CD4-positive, alpha-beta memory T cell (primary cell): ENCODE measurements at regions not wholly inside any gene's neighbourhood (a gene's known extent, or its start where the extent isn't known, plus 50 kb on each side); places are given as distances from the start of the nearest gene placed in this dataset.

Source experiments
- CTCF ChIA-PET: fragments of 350-600 bp; sonication (Branson Sonifier 250); formaldehyde crosslinking; loops from one replicate; lab custom pipeline; 2021; ENCODE audit warnings: inconsistent platforms; ENCODE audit not compliant: partially characterized antibody; lab: Charles Lee
- POLR2A ChIA-PET: fragments of 350-600 bp; sonication (Branson Sonifier 250); formaldehyde crosslinking; loops from one replicate; lab custom pipeline; 2021; ENCODE audit not compliant: partially characterized antibody; lab: Charles Lee
- DNase-seq, 5 donors: peaks; one replicate each; pipeline versions ENCODE4 v3.0.0 to v3.0.0-alpha.2; 2020 to 2022; ENCODE audit warnings: mixed read lengths in 1 of 5
- H3K27ac ChIP-seq: one replicate; pipeline ENCODE4 v1.7.0; 2013; ENCODE audit warnings: low read depth, low read length
- H3K27me3 ChIP-seq: 2 replicates; pipeline ENCODE4 v1.7.0; 2013; ENCODE audit warnings: mild to moderate bottlenecking, low read length, moderate library complexity; ENCODE audit not compliant: insufficient read depth
- H3K36me3 ChIP-seq: 2 replicates; pipeline ENCODE4 v1.7.0; 2013; ENCODE audit warnings: mild to moderate bottlenecking, low read length, moderate library complexity; ENCODE audit not compliant: insufficient read depth
- H3K4me1 ChIP-seq: 2 replicates; pipeline ENCODE4 v1.7.0; 2013; ENCODE audit warnings: mild to moderate bottlenecking, low read length, moderate library complexity; ENCODE audit not compliant: insufficient read depth
- H3K4me3 ChIP-seq, 2 donors: one replicate each; pipeline ENCODE4 v1.7.0; 2013; ENCODE audit warnings: low read length in 2 of 2, mild to moderate bottlenecking in 1 of 2
- H3K9me3 ChIP-seq, 2 donors: one replicate each; pipeline ENCODE4 v1.7.0; 2013; ENCODE audit warnings: low read length in 2 of 2, control low read depth in 1 of 2; ENCODE audit not compliant: control insufficient read depth in 1 of 2
- H3K27ac Mint-ChIP-seq, 7 donors: one replicate each; pipeline ENCODE4 v1.8.0; 2020 to 2021; ENCODE audit warnings: mixed read lengths in 7 of 7, mild to moderate bottlenecking in 6 of 7, inconsistent platforms in 3 of 7, moderate library complexity in 3 of 7
- H3K27me3 Mint-ChIP-seq, 2 donors: one replicate each; pipeline ENCODE4 v1.8.0; 2020 to 2021; ENCODE audit warnings: mixed read lengths in 2 of 2
- H3K36me3 Mint-ChIP-seq, 2 donors: one replicate each; pipeline ENCODE4 v1.8.0; 2020 to 2021; ENCODE audit warnings: mixed read lengths in 2 of 2, inconsistent platforms in 1 of 2, mild to moderate bottlenecking in 1 of 2
- H3K4me1 Mint-ChIP-seq, 4 donors: one replicate each; pipeline ENCODE4 v1.8.0; 2020 to 2021; ENCODE audit warnings: mixed read lengths in 4 of 4, mild to moderate bottlenecking in 1 of 4
- H3K4me3 Mint-ChIP-seq, 8 donors: one replicate each; pipeline ENCODE4 v1.8.0; 2020 to 2021; ENCODE audit warnings: mixed read lengths in 8 of 8, mild to moderate bottlenecking in 7 of 8, moderate library complexity in 6 of 8, inconsistent platforms in 3 of 8
- H3K9me3 Mint-ChIP-seq, 8 donors: one replicate each; pipeline ENCODE4 v1.8.0; 2020 to 2021; ENCODE audit warnings: mixed read lengths in 8 of 8, mild to moderate bottlenecking in 5 of 8, inconsistent platforms in 3 of 8, moderate library complexity in 1 of 8
- intact Hi-C: fragments of 100-400 bp; cut with micrococcal nuclease; formaldehyde crosslinking; loops from one replicate; pipeline ENCODE4 v1.15.1; 2023

DNA sequence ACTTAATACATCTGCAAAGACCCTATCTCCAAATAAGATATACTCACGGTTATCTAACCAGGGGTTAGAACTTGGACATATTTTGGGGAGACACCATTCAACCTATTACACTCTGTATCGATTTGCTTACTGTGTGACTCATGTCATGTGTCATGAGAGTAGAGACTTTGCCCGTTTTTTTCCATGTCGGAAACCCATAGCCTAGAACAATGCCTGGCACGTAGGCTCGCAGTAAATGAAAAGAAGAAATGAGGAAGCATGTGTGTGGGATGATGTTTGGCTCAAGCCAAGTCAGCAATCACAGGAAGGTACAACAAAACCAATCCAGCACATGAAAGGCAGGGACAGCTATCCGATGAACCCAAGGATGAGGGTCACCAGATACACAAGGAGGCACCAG is 94.6 kb upstream of the DNAH5 start:
- Mint-ChIP-seq H3K27me3 (no peaks in the 10 kb centered on the region), H3K9me3 (peaks cover 0 to 7% (median 2%) of the 10 kb centered on the region in 8 donors), H3K4me1 (peaks cover 0 to 4% (median 0%) of the 10 kb centered on the region in 4 donors), H3K4me3 (no peak overlapping the region), H3K27ac (no peak overlapping the region), H3K36me3 (no peaks in the 10 kb centered on the region)
- no peaks in the 10 kb centered on the region for H3K4me1 ChIP-seq
- POLR2A ChIA-PET, result no interaction called here
- H3K4me3 ChIP-seq, result no peak overlapping the region
- intact Hi-C loops, result no loop called here
- no peaks in the 10 kb centered on the region for H3K36me3 ChIP-seq
- H3K27me3 ChIP-seq, result no peaks in the 10 kb centered on the region
- no peak overlapping the region for H3K27ac ChIP-seq
- CTCF ChIA-PET, result no interaction called here
- no peak for DNase-seq
- no peaks in the 10 kb centered on the region for H3K9me3 ChIP-seq

DNA sequence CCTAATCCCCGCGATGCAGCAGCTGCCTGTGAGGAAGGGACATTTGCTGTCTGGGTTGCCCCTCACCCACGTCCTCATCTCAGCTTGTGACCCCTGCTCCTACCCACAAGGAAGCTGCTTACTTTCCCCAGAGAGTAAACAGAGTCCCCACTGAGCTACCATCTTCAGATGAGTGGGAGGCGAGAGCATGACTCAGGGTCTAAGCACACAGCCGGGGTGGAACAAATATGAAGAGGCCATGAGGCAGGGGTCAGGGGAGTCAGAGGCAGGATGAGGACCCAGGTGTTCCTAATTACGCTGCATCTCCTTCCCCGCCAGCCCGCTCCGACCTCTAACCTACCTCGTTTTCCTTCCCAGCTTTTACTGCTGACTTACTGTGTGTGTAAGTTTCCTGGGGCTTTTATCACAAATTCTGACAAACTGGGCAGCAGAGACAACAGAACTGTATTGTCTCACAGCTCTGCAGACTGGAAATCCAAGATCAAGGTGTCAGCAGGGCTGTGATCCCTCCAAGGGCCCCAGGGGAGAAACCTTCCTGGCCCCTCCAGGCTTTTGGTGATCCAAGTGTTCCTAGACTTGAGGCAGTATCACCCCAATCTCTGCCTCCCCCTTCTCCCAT is 94.0 kb upstream of the DNAH5 start:
- POLR2A ChIA-PET, result no interaction called here
- H3K27me3 Mint-ChIP-seq, result no peaks in the 10 kb centered on the region

DNA sequence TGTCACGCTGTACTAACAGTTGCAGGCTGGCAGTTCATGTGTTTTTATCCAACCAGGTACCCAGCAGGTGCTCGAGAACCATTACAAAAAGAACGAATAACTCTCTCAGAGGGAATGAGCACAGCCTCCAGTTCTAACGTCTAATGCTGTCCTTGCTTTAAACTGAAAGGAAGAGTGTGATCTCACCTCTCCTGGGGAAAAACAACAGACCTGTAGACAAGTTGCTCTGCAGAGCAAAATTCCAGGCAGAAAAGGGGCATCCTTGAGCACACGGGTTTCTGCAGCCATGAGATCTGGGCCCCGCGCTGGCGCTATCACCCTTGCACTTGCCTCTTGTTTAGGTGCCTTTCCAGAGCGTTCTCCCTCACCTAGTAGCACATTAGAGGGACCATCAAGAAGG is 92.5 kb upstream of the DNAH5 start:
- Mint-ChIP-seq H3K4me1 (peaks cover 0 to 4% (median 0%) of the 10 kb centered on the region in 4 donors), H3K36me3 (no peaks in the 10 kb centered on the region), H3K4me3 (peak overlapping the region in 1 of 8 donors; percentile 23), H3K9me3 (peaks cover 0 to 6% (median 2%) of the 10 kb centered on the region in 8 donors), H3K27ac (no peak overlapping the region), H3K27me3 (no peaks in the 10 kb centered on the region)
- no peak overlapping the region for H3K4me3 ChIP-seq
- H3K27me3 ChIP-seq, result no peaks in the 10 kb centered on the region
- POLR2A ChIA-PET, result no interaction called here
- no peaks in the 10 kb centered on the region for H3K9me3 ChIP-seq
- no peak for DNase-seq
- no peak overlapping the region for H3K27ac ChIP-seq
- intact Hi-C loops, result no loop called here
- no peaks in the 10 kb centered on the region for H3K36me3 ChIP-seq
- CTCF ChIA-PET, result no interaction called here
- no peaks in the 10 kb centered on the region for H3K4me1 ChIP-seq

More for the DNA sequence above, 94.0 kb upstream of the DNAH5 start:
- Mint-ChIP-seq H3K27ac (no peak overlapping the region), H3K4me3 (no peak overlapping the region), H3K9me3 (peaks cover 0 to 6% (median 2%) of the 10 kb centered on the region in 8 donors), H3K36me3 (no peaks in the 10 kb centered on the region), H3K4me1 (peaks cover 0 to 4% (median 0%) of the 10 kb centered on the region in 4 donors)
- no peak overlapping the region for H3K27ac ChIP-seq
- H3K27me3 ChIP-seq, result no peaks in the 10 kb centered on the region
- CTCF ChIA-PET, result no interaction called here
- no peak overlapping the region for H3K4me3 ChIP-seq
- DNase-seq, result no peak
- H3K4me1 ChIP-seq, result no peaks in the 10 kb centered on the region
- intact Hi-C loops, result no loop called here
- no peaks in the 10 kb centered on the region for H3K36me3 ChIP-seq
- H3K9me3 ChIP-seq, result no peaks in the 10 kb centered on the region

DNA sequence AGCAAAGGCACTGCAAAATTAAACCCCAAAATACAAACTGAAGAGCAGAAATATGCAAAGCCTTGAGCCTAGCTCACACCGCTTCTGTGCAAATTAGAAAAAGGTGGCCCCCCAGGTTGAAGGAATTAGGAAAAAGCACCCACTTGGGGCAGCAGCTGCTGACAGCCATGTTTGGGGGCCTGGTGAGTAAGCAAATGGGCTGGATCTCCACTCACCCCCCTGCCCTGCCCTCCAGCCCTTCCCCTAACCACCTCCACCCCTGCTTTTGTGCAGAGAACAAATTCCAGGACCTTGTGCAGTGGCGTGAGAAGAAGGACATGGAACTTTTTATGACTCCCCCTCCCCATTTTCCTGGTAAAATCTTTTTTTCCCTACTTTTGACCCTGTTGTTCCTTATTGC is 92.0 kb upstream of the DNAH5 start:
- Mint-ChIP-seq H3K9me3 (peaks cover 0 to 6% (median under 1%) of the 10 kb centered on the region in 8 donors), H3K4me3 (no peak overlapping the region)
- POLR2A ChIA-PET, result no interaction called here

DNA sequence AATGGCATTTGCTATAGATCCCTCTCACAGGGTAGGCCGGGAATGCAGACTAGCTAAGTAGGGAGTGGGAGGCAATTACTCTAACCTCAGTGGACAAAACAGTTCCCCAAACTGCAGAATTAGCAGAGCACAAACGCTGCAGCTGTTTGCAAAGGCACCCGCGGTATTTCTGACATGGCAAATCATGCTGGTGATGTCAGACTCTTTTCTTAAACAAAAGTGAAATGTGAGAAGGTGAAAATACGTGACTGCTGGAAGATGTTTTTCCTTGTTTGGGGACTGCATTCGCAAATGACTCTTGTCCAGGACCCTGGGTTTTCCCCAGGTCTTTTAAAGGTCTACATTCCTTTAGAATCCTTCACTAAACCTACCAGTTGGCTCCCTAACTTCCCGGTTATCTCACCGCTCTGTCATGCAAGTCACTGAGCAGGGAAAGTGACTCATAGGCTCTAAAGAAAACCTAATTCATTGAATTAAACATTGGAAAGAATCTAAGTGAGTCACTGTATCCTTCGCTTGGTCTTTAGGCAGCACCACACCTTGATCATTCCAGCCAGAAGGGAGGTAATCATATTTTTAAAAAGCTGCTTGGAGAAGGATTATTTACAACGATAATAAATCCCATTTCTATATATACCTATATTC is 91.5 kb upstream of the DNAH5 start:
- H3K4me1 Mint-ChIP-seq, result peaks cover 0 to 4% (median 0%) of the 10 kb centered on the region in 4 donors
- no peak overlapping the region for H3K27ac Mint-ChIP-seq
- no peaks in the 10 kb centered on the region for H3K9me3 ChIP-seq
- H3K27me3 ChIP-seq, result no peaks in the 10 kb centered on the region
- H3K27ac ChIP-seq, result no peak overlapping the region
- H3K36me3 Mint-ChIP-seq, result no peaks in the 10 kb centered on the region
- H3K27me3 Mint-ChIP-seq, result no peaks in the 10 kb centered on the region
- ChIA-PET CTCF (no interaction called here), POLR2A (no interaction called here)
- H3K4me1 ChIP-seq, result no peaks in the 10 kb centered on the region
- DNase-seq, result no peak
- peaks cover 0 to 6% (median under 1%) of the 10 kb centered on the region in 8 donors for H3K9me3 Mint-ChIP-seq
- H3K36me3 ChIP-seq, result no peaks in the 10 kb centered on the region
- intact Hi-C loops, result no loop called here
- H3K4me3 Mint-ChIP-seq, result peak overlapping the region in 1 of 8 donors; percentile 5
- H3K4me3 ChIP-seq, result no peak overlapping the region

More for the DNA sequence above, 92.0 kb upstream of the DNAH5 start:
- Histone ChIP-seq H3K27ac (no peak overlapping the region), H3K27me3 (no peaks in the 10 kb centered on the region), H3K4me3 (no peak overlapping the region), H3K9me3 (no peaks in the 10 kb centered on the region), H3K4me1 (no peaks in the 10 kb centered on the region), H3K36me3 (no peaks in the 10 kb centered on the region)
- peaks cover 0 to 4% (median 0%) of the 10 kb centered on the region in 4 donors for H3K4me1 Mint-ChIP-seq
- H3K36me3 Mint-ChIP-seq, result no peaks in the 10 kb centered on the region
- H3K27ac Mint-ChIP-seq, result no peak overlapping the region
- DNase-seq, result no peak
- intact Hi-C loops, result no loop called here
- CTCF ChIA-PET, result no interaction called here
- no peaks in the 10 kb centered on the region for H3K27me3 Mint-ChIP-seq

DNA sequence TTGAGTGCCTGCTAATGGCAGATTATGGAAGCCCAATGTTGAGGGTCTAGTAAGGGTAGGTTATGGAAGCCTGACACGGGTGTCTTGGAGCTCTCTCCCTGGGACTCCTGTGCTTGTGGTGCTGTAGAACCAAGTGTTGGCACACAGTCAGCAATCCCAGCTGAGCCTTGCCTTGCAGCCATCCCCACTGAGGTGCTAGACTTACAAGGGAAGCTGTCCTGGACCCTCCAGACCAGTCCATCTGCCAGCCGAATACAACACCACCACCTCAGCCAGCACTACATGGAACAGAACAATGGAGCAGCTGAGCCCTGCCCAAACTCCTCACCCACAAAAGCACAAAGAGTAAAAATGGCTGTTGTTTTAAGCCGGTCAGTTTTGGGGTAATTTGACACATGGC is 90.5 kb upstream of the DNAH5 start:
- intact Hi-C loops, result no loop called here
- peaks cover 0 to 8% (median under 1%) of the 10 kb centered on the region in 8 donors for H3K9me3 Mint-ChIP-seq
- CTCF ChIA-PET, result no interaction called here

DNA sequence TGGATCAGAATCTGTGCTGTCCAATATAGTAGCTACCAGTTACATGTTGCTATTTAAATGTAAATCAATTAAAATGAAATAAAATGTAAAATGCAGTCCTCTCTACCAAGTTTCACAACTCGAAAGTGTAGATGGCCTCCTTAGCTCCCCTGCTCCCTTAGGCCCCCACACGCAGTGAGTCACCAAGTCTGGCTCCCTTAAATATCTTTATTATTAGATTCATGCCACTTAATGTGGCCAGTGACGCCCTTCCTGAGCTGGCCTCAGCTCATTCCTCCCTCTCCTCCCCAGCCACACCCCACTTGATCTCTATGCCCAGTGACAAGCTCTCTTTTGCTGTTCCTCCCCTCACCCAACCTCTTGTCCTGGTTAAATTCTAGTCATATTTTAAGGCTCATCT is 88.4 kb upstream of the DNAH5 start:
- no peaks in the 10 kb centered on the region for H3K4me1 ChIP-seq
- intact Hi-C loops, result no loop called here
- H3K4me3 ChIP-seq, result no peak overlapping the region
- no peak overlapping the region for H3K4me3 Mint-ChIP-seq
- no peaks in the 10 kb centered on the region for H3K27me3 Mint-ChIP-seq
- no peak overlapping the region for H3K27ac Mint-ChIP-seq
- H3K36me3 ChIP-seq, result no peaks in the 10 kb centered on the region
- H3K4me1 Mint-ChIP-seq, result peaks cover 0 to 4% (median 0%) of the 10 kb centered on the region in 4 donors
- no peaks in the 10 kb centered on the region for H3K27me3 ChIP-seq
- no peak for DNase-seq
- no peak overlapping the region for H3K27ac ChIP-seq
- H3K36me3 Mint-ChIP-seq, result no peaks in the 10 kb centered on the region
- no peaks in the 10 kb centered on the region for H3K9me3 ChIP-seq
- H3K9me3 Mint-ChIP-seq, result peaks cover 0 to 11% (median under 1%) of the 10 kb centered on the region in 8 donors
- POLR2A ChIA-PET, result no interaction called here
- CTCF ChIA-PET, result no interaction called here

More for the DNA sequence above, 90.5 kb upstream of the DNAH5 start:
- DNase-seq, result no peak
- Mint-ChIP-seq H3K36me3 (no peaks in the 10 kb centered on the region), H3K4me1 (peaks cover 0 to 4% (median 0%) of the 10 kb centered on the region in 4 donors), H3K4me3 (peak overlapping the region in 1 of 8 donors; percentile 5), H3K27me3 (no peaks in the 10 kb centered on the region), H3K27ac (no peak overlapping the region)
- H3K9me3 ChIP-seq, result no peaks in the 10 kb centered on the region
- no peaks in the 10 kb centered on the region for H3K36me3 ChIP-seq
- H3K27ac ChIP-seq, result no peak overlapping the region
- no peaks in the 10 kb centered on the region for H3K4me1 ChIP-seq
- no peak overlapping the region for H3K4me3 ChIP-seq
- H3K27me3 ChIP-seq, result no peaks in the 10 kb centered on the region
- POLR2A ChIA-PET, result no interaction called here
